Endothelial cell of umbilical vein (primary cell): ENCODE measurements at regions not wholly inside any gene's neighbourhood (a gene's known extent, or its start where the extent isn't known, plus 50 kb on each side); places are given as distances from the start of the nearest gene placed in this dataset.

Experiments used
- BruUV-seq: library from RNA; stranded (reverse); fragments of 400-500 nt; replicated peaks from 2 replicates; lab custom pipeline; 2021; lab: Mats Ljungman, UMichigan
- CTCF ChIA-PET: fragments of 300-600, 350-600 bp; sonication (Branson Sonifier 250); formaldehyde crosslinking; loops from one replicate; lab custom pipeline; 2021; ENCODE audit warnings: antibody characterized with exemption, inconsistent platforms; lab: Charles Lee
- POLR2A ChIA-PET: fragments of 300-600, 350-600 bp; sonication (Branson Sonifier 250); formaldehyde crosslinking; loops from one replicate; lab custom pipeline; 2021; ENCODE audit warnings: antibody characterized with exemption, inconsistent platforms; lab: Charles Lee
- DNase-seq: peaks from one replicate; pipeline ENCODE4 v3.0.0-alpha.2; 2011; ENCODE audit warnings: low read depth, low spot score
- FAIRE-seq: peaks from 2 replicates; lab custom pipeline; 2011; peaks lifted over from hg19 to GRCh38; lab: Jason Lieb, UNC
- H2AFZ ChIP-seq: 2 replicates; pipeline ENCODE4 v1.6.0; 2012; ENCODE audit warnings: low read depth, low read length, control low read depth, inconsistent platforms
- H3K27ac ChIP-seq: 2 replicates; pipeline ENCODE4 v1.5.1; 2011; ENCODE audit warnings: low read depth, mild to moderate bottlenecking, control low read depth, low read length, moderate library complexity; ENCODE audit not compliant: insufficient read depth
- H3K27me3 ChIP-seq, 2 experiments: 2 replicates each; pipeline versions ENCODE4 v1.6.0 to v1.6.1; 2011; ENCODE audit warnings: low read length in 2 of 2, mixed read lengths in 1 of 2; ENCODE audit not compliant: control insufficient read depth in 2 of 2, insufficient read depth in 2 of 2
- H3K36me3 ChIP-seq, 2 experiments: 2 replicates in 1 of 2; 3 replicates in 1 of 2; pipeline ENCODE4 v1.5.1; 2011; ENCODE audit warnings: low read length in 2 of 2, mild to moderate bottlenecking in 1 of 2, moderate library complexity in 1 of 2; ENCODE audit not compliant: control insufficient read depth in 2 of 2, insufficient read depth in 2 of 2; ENCODE audit errors: extremely low read depth in 1 of 2
- H3K4me1 ChIP-seq: 3 replicates; pipeline ENCODE4 v1.5.1; 2011; ENCODE audit warnings: mild to moderate bottlenecking, low read length; ENCODE audit not compliant: control insufficient read depth, insufficient read depth; ENCODE audit errors: extremely low read depth
- H3K4me2 ChIP-seq: 2 replicates; pipeline ENCODE4 v1.6.1; 2011; ENCODE audit warnings: low read length, control low read depth, mixed read lengths; ENCODE audit not compliant: insufficient read depth
- H3K4me3 ChIP-seq, 3 experiments: fragments of 200-600 bp in 1 of 3; sonication (generic), shearing (Covaris generic) in 1 of 3; replicated peaks in 1 of 3; 2 replicates each; pipeline ENCODE4 v1.5.1; 2011 to 2016; ENCODE audit warnings: control low read depth in 3 of 3, low read length in 3 of 3, mild to moderate bottlenecking in 2 of 3, inconsistent platforms in 1 of 3, low read depth in 1 of 3, moderate library complexity in 1 of 3; ENCODE audit not compliant: insufficient read depth in 1 of 3
- H3K79me2 ChIP-seq: 2 replicates; pipeline ENCODE4 v1.6.0; 2012; ENCODE audit warnings: low read length, inconsistent platforms; ENCODE audit not compliant: control insufficient read depth, insufficient read depth
- H3K9ac ChIP-seq: replicated peaks from 2 replicates; pipeline ENCODE3; 2011; ENCODE audit warnings: low read length, control low read depth; ENCODE audit not compliant: insufficient read depth; ENCODE audit errors: extremely low read depth
- H3K9me1 ChIP-seq: replicated peaks from 3 replicates; pipeline ENCODE4 v1.6.0; 2011; ENCODE audit warnings: mild to moderate bottlenecking, low read length; ENCODE audit not compliant: control insufficient read depth, insufficient read depth; ENCODE audit errors: extremely low read depth
- H3K9me3 ChIP-seq: replicated peaks from 2 replicates; pipeline ENCODE4 v1.5.1; 2012; ENCODE audit warnings: low read length, inconsistent platforms; ENCODE audit not compliant: control insufficient read depth, insufficient read depth
- H4K20me1 ChIP-seq: replicated peaks from 2 replicates; pipeline ENCODE3; 2011; ENCODE audit warnings: mild to moderate bottlenecking, low read length; ENCODE audit not compliant: control insufficient read depth, insufficient read depth; ENCODE audit errors: extremely low read depth
- CTCF ChIP-seq, 2 donors: IDR thresholded peaks; 1 replicate in 1 of 2; 2 replicates in 1 of 2; pipeline ENCODE4 v1.5.1; 2011; ENCODE audit warnings: low read length in 2 of 2, mild to moderate bottlenecking in 2 of 2, moderate library complexity in 2 of 2, control low read depth in 1 of 2, inconsistent platforms in 1 of 2, low read depth in 1 of 2; ENCODE audit not compliant: insufficient read depth in 1 of 2; ENCODE audit errors: extremely low read depth in 1 of 2
- FOS ChIP-seq: IDR thresholded peaks from 2 replicates; pipeline ENCODE4 v1.6.1; 2011; ENCODE audit warnings: mild to moderate bottlenecking, low read length, moderate library complexity, borderline replicate concordance; ENCODE audit not compliant: insufficient read depth
- GATA2 ChIP-seq: IDR thresholded peaks from 2 replicates; pipeline ENCODE4 v1.7.0; 2011; ENCODE audit warnings: low read depth, mild to moderate bottlenecking, moderate library complexity, mixed read lengths, low read length; ENCODE audit not compliant: insufficient read length, insufficient read depth
- JUN ChIP-seq: IDR thresholded peaks from 2 replicates; pipeline ENCODE4 v1.6.1; 2011; ENCODE audit warnings: borderline replicate concordance, low read depth; ENCODE audit not compliant: insufficient read length, insufficient read depth
- MAX ChIP-seq: IDR thresholded peaks from 2 replicates; pipeline ENCODE4 v1.6.1; 2011; ENCODE audit not compliant: insufficient read depth, insufficient read length
- POLR2A ChIP-seq: IDR thresholded peaks from 2 replicates; pipeline ENCODE4 v1.6.1; 2012; ENCODE audit warnings: low read depth, mild to moderate bottlenecking, control low read depth, low read length
- dilution Hi-C: fragments of 300-500 bp; cut with MboI; formaldehyde crosslinking; loops from one replicate; pipeline ENCODE4 v1.15.0; 2019; ENCODE audit warnings: low sequenced_read_pairs; ENCODE audit not compliant: extremely low pct_ligation_motif_present
- intact Hi-C: fragments of 100-400 bp; cut with micrococcal nuclease; formaldehyde crosslinking; loops from one replicate; pipeline ENCODE4 v1.10.0; 2022

GRCh38 chr22:47465222-47465621 is 702.8 kb downstream of the TBC1D22A start:
- Histone ChIP-seq H2AFZ (no peak overlapping the region), H4K20me1 (no peaks in the 10 kb centered on the region), H3K27ac (no peak overlapping the region), H3K79me2 (no peaks in the 10 kb centered on the region), H3K27me3 (no peaks in the 10 kb centered on the region), H3K4me2 (no peak overlapping the region), H3K36me3 (no peaks in the 10 kb centered on the region), H3K9me1 (no peaks in the 10 kb centered on the region), H3K9me3 (peaks cover 4% of the 10 kb centered on the region), H3K9ac (no peak overlapping the region), H3K4me3 (no peak overlapping the region), H3K4me1 (no peaks in the 10 kb centered on the region)
- ChIA-PET POLR2A (no interaction called here), CTCF (no interaction called here)
- no TSS peak for BruUV-seq
- intact Hi-C loops (no loop called here), dilution Hi-C loops (no loop called here)
- TF ChIP-seq CTCF (IDR thresholded peaks at IDR 0.05; ENCODE audit: extremely low read depth in 1 of 2, insufficient read depth in 1 of 2, low read depth in 1 of 2, low read length in 2 of 2): no peak
- no peak for TF ChIP-seq POLR2A
- TF ChIP-seq MAX: no peak
- TF ChIP-seq FOS: no peak
- TF ChIP-seq JUN: no peak
- TF ChIP-seq GATA2: no peak
- no peak for FAIRE-seq
- DNase-seq: no peak

GRCh38 chr22:47463220-47463619 is 700.8 kb downstream of the TBC1D22A start:
- no peaks in the 10 kb centered on the region for H3K9me1 ChIP-seq
- FAIRE-seq (no peak), DNase-seq (no peak)
- H3K27ac ChIP-seq: no peak overlapping the region
- no peaks in the 10 kb centered on the region for H3K79me2 ChIP-seq
- CTCF ChIA-PET: no interaction called here
- no peak for TF ChIP-seq FOS
- H3K4me2 ChIP-seq: no peak overlapping the region
- dilution Hi-C loops: no loop called here
- H4K20me1 ChIP-seq: no peaks in the 10 kb centered on the region
- H3K4me3 ChIP-seq: no peak overlapping the region
- H3K4me1 ChIP-seq: no peaks in the 10 kb centered on the region
- no peaks in the 10 kb centered on the region for H3K36me3 ChIP-seq
- H3K27me3 ChIP-seq: no peaks in the 10 kb centered on the region
- POLR2A ChIA-PET: no interaction called here
- intact Hi-C loops: no loop called here
- BruUV-seq: no TSS peak
- no peak overlapping the region for H2AFZ ChIP-seq
- H3K9ac ChIP-seq: no peak overlapping the region
- H3K9me3 ChIP-seq: peaks cover 5% of the 10 kb centered on the region
